GM23338 (cell line): ENCODE measurements at regions not wholly inside any gene's neighbourhood (a gene's known extent, or its start where the extent isn't known, plus 50 kb on each side); places are given as distances from the start of the nearest gene placed in this dataset.

Source experiments
- ATAC-seq: fragments of 200-7000 bp; cut with Tn5 transposase; 3 replicates; pipeline ENCODE4 v1.9.1; 2020
- DNase-seq: peaks from one replicate; pipeline ENCODE4 v3.0.0-alpha.2; 2015; ENCODE audit warnings: low spot score
- H2AFZ ChIP-seq: fragments of 200-600 bp; sonication (generic); 2 replicates; pipeline ENCODE4 v1.8.0; 2016; ENCODE audit warnings: antibody characterized with exemption, mild to moderate bottlenecking, moderate library complexity
- H3F3A ChIP-seq: fragments of 200-600 bp; sonication (generic); replicated peaks from 2 replicates; pipeline ENCODE4 v1.8.0; 2017; ENCODE audit warnings: antibody characterized with exemption, mixed run types, low read depth
- H3K27ac ChIP-seq: fragments of 200-600 bp; sonication (generic); 2 replicates; pipeline ENCODE4 v1.6.1; 2016; ENCODE audit warnings: low read depth
- H3K27me3 ChIP-seq: fragments of 200-600 bp; sonication (generic); 2 replicates; pipeline ENCODE4 v1.8.0; 2016; ENCODE audit warnings: mild to moderate bottlenecking, mixed run types, moderate library complexity; ENCODE audit not compliant: insufficient read depth
- H3K36me3 ChIP-seq: fragments of 200-600 bp; sonication (generic); 2 replicates; pipeline ENCODE4 v1.8.0; 2016; ENCODE audit warnings: mild to moderate bottlenecking; ENCODE audit not compliant: insufficient read depth
- H3K4me1 ChIP-seq: fragments of 200-600 bp; sonication (generic); 2 replicates; pipeline ENCODE4 v1.8.0; 2016; ENCODE audit warnings: mild to moderate bottlenecking, moderate library complexity; ENCODE audit not compliant: insufficient read depth
- H3K4me2 ChIP-seq: fragments of 200-600 bp; sonication (generic); 2 replicates; pipeline ENCODE4 v1.7.1; 2017; ENCODE audit warnings: mixed run types
- H3K4me3 ChIP-seq: fragments of 200-600 bp; sonication (generic); 2 replicates; pipeline ENCODE4 v1.6.1; 2016; ENCODE audit warnings: mixed run types
- H3K79me2 ChIP-seq: fragments of 200-600 bp; sonication (generic); replicated peaks from 2 replicates; pipeline ENCODE4 v1.8.0; 2017; ENCODE audit warnings: mild to moderate bottlenecking; ENCODE audit not compliant: insufficient read depth
- H3K9me2 ChIP-seq: fragments of 200-600 bp; sonication (generic); 2 replicates; pipeline ENCODE4 v1.8.0; 2017; ENCODE audit not compliant: insufficient read depth
- H4K20me1 ChIP-seq: fragments of 200-600 bp; sonication (generic); replicated peaks from 2 replicates; pipeline ENCODE4 v1.8.0; 2017; ENCODE audit warnings: mild to moderate bottlenecking; ENCODE audit not compliant: insufficient read depth
- H3K27ac Mint-ChIP-seq: 2 replicates; pipeline ENCODE4 v1.8.0; 2020; ENCODE audit warnings: inconsistent platforms, mild to moderate bottlenecking, moderate library complexity, mixed read lengths
- H3K27me3 Mint-ChIP-seq: 3 replicates; pipeline ENCODE4 v1.8.0; 2022; ENCODE audit warnings: low read depth, mild to moderate bottlenecking, moderate library complexity, mixed read lengths, inconsistent platforms; ENCODE audit not compliant: insufficient read depth, poor library complexity
- H3K36me3 Mint-ChIP-seq: 3 replicates; pipeline ENCODE4 v1.8.0; 2021; ENCODE audit warnings: low read depth, mild to moderate bottlenecking, inconsistent platforms, moderate library complexity, mixed read lengths
- H3K4me1 Mint-ChIP-seq: 3 replicates; pipeline ENCODE4 v1.8.0; 2020; ENCODE audit warnings: mild to moderate bottlenecking, inconsistent platforms, mixed read lengths
- H3K4me3 Mint-ChIP-seq: 3 replicates; pipeline ENCODE4 v1.8.0; 2021; ENCODE audit warnings: moderate library complexity, mild to moderate bottlenecking, inconsistent platforms, mixed read lengths
- H3K9me3 Mint-ChIP-seq: 3 replicates; pipeline ENCODE4 v1.8.0; 2020; ENCODE audit warnings: moderate library complexity, mild to moderate bottlenecking, inconsistent platforms, mixed read lengths
- CREB1 ChIP-seq: fragments of 250-450 bp; sonication (Bioruptor Pico); IDR thresholded peaks from 2 replicates; pipeline ENCODE4 v1.5.0; 2020; ENCODE audit warnings: low read depth, mild to moderate bottlenecking, moderate library complexity
- ETS1 ChIP-seq: IDR thresholded peaks from 2 replicates; pipeline ENCODE4 v1.6.1; 2016; ENCODE audit warnings: antibody characterized with exemption
- EZH2 ChIP-seq: fragments of 200-600 bp; sonication (generic); IDR thresholded peaks from one replicate; pipeline ENCODE4 v1.8.0; 2017; ENCODE audit warnings: antibody characterized with exemption, mild to moderate bottlenecking, low read depth; ENCODE audit not compliant: unreplicated experiment
- EZH2phosphoT487 ChIP-seq: fragments of 200-600 bp; sonication (generic); IDR thresholded peaks from one replicate; pipeline ENCODE4 v1.8.1; 2018; ENCODE audit warnings: antibody characterized with exemption; ENCODE audit not compliant: unreplicated experiment
- POLR2AphosphoS5 ChIP-seq: IDR thresholded peaks from 2 replicates; pipeline ENCODE4 v1.6.1; 2016; ENCODE audit warnings: antibody characterized with exemption, low read depth
- STAT1 ChIP-seq: IDR thresholded peaks from one replicate; pipeline ENCODE4 v1.6.1; 2016; ENCODE audit warnings: antibody characterized with exemption; ENCODE audit not compliant: unreplicated experiment
- ZNF331 ChIP-seq: fragments of 250-450 bp; sonication (Bioruptor Pico); IDR thresholded peaks from 2 replicates; pipeline ENCODE4 v1.5.0; 2020; ENCODE audit warnings: low read depth, mild to moderate bottlenecking, moderate library complexity
- TF ChIP-seq, protein P1 (sequence below), 2 experiments: fragments of 200-600 bp in 1 of 2; sonication (generic) in 1 of 2; conservative IDR thresholded peaks; 2 replicates each; pipeline versions ENCODE4 v1.5.1 to v1.6.1; 2016 to 2017; ENCODE audit warnings: antibody characterized with exemption in 2 of 2, low read depth in 2 of 2, mild to moderate bottlenecking in 2 of 2, moderate library complexity in 1 of 2
- TF ChIP-seq, protein P2 (sequence below): IDR thresholded peaks from one replicate; pipeline ENCODE4 v1.6.1; 2018; ENCODE audit warnings: antibody characterized with exemption; ENCODE audit not compliant: unreplicated experiment
- TF ChIP-seq, protein P3 (sequence below): fragments of 250-450 bp; sonication (Bioruptor Pico); IDR thresholded peaks from 2 replicates; pipeline ENCODE4 v1.5.0; 2020; ENCODE audit warnings: mild to moderate bottlenecking, moderate library complexity

- no peaks in the 10 kb centered on the region for H3K27me3 ChIP-seq
- no peaks in the 10 kb centered on the region for H3K36me3 Mint-ChIP-seq
- no peak for TF ChIP-seq EZH2
- TF ChIP-seq, protein P1, sequence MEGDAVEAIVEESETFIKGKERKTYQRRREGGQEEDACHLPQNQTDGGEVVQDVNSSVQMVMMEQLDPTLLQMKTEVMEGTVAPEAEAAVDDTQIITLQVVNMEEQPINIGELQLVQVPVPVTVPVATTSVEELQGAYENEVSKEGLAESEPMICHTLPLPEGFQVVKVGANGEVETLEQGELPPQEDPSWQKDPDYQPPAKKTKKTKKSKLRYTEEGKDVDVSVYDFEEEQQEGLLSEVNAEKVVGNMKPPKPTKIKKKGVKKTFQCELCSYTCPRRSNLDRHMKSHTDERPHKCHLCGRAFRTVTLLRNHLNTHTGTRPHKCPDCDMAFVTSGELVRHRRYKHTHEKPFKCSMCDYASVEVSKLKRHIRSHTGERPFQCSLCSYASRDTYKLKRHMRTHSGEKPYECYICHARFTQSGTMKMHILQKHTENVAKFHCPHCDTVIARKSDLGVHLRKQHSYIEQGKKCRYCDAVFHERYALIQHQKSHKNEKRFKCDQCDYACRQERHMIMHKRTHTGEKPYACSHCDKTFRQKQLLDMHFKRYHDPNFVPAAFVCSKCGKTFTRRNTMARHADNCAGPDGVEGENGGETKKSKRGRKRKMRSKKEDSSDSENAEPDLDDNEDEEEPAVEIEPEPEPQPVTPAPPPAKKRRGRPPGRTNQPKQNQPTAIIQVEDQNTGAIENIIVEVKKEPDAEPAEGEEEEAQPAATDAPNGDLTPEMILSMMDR (conservative IDR thresholded peaks at IDR 0.05; ENCODE audit: low read depth in 2 of 2): no peak
- TF ChIP-seq, protein P2, sequence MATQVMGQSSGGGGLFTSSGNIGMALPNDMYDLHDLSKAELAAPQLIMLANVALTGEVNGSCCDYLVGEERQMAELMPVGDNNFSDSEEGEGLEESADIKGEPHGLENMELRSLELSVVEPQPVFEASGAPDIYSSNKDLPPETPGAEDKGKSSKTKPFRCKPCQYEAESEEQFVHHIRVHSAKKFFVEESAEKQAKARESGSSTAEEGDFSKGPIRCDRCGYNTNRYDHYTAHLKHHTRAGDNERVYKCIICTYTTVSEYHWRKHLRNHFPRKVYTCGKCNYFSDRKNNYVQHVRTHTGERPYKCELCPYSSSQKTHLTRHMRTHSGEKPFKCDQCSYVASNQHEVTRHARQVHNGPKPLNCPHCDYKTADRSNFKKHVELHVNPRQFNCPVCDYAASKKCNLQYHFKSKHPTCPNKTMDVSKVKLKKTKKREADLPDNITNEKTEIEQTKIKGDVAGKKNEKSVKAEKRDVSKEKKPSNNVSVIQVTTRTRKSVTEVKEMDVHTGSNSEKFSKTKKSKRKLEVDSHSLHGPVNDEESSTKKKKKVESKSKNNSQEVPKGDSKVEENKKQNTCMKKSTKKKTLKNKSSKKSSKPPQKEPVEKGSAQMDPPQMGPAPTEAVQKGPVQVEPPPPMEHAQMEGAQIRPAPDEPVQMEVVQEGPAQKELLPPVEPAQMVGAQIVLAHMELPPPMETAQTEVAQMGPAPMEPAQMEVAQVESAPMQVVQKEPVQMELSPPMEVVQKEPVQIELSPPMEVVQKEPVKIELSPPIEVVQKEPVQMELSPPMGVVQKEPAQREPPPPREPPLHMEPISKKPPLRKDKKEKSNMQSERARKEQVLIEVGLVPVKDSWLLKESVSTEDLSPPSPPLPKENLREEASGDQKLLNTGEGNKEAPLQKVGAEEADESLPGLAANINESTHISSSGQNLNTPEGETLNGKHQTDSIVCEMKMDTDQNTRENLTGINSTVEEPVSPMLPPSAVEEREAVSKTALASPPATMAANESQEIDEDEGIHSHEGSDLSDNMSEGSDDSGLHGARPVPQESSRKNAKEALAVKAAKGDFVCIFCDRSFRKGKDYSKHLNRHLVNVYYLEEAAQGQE: no peak
- TF ChIP-seq ETS1: no peak
- no peak for TF ChIP-seq ZNF331 (CRISPR knock-in tag)
- TF ChIP-seq, protein P3, sequence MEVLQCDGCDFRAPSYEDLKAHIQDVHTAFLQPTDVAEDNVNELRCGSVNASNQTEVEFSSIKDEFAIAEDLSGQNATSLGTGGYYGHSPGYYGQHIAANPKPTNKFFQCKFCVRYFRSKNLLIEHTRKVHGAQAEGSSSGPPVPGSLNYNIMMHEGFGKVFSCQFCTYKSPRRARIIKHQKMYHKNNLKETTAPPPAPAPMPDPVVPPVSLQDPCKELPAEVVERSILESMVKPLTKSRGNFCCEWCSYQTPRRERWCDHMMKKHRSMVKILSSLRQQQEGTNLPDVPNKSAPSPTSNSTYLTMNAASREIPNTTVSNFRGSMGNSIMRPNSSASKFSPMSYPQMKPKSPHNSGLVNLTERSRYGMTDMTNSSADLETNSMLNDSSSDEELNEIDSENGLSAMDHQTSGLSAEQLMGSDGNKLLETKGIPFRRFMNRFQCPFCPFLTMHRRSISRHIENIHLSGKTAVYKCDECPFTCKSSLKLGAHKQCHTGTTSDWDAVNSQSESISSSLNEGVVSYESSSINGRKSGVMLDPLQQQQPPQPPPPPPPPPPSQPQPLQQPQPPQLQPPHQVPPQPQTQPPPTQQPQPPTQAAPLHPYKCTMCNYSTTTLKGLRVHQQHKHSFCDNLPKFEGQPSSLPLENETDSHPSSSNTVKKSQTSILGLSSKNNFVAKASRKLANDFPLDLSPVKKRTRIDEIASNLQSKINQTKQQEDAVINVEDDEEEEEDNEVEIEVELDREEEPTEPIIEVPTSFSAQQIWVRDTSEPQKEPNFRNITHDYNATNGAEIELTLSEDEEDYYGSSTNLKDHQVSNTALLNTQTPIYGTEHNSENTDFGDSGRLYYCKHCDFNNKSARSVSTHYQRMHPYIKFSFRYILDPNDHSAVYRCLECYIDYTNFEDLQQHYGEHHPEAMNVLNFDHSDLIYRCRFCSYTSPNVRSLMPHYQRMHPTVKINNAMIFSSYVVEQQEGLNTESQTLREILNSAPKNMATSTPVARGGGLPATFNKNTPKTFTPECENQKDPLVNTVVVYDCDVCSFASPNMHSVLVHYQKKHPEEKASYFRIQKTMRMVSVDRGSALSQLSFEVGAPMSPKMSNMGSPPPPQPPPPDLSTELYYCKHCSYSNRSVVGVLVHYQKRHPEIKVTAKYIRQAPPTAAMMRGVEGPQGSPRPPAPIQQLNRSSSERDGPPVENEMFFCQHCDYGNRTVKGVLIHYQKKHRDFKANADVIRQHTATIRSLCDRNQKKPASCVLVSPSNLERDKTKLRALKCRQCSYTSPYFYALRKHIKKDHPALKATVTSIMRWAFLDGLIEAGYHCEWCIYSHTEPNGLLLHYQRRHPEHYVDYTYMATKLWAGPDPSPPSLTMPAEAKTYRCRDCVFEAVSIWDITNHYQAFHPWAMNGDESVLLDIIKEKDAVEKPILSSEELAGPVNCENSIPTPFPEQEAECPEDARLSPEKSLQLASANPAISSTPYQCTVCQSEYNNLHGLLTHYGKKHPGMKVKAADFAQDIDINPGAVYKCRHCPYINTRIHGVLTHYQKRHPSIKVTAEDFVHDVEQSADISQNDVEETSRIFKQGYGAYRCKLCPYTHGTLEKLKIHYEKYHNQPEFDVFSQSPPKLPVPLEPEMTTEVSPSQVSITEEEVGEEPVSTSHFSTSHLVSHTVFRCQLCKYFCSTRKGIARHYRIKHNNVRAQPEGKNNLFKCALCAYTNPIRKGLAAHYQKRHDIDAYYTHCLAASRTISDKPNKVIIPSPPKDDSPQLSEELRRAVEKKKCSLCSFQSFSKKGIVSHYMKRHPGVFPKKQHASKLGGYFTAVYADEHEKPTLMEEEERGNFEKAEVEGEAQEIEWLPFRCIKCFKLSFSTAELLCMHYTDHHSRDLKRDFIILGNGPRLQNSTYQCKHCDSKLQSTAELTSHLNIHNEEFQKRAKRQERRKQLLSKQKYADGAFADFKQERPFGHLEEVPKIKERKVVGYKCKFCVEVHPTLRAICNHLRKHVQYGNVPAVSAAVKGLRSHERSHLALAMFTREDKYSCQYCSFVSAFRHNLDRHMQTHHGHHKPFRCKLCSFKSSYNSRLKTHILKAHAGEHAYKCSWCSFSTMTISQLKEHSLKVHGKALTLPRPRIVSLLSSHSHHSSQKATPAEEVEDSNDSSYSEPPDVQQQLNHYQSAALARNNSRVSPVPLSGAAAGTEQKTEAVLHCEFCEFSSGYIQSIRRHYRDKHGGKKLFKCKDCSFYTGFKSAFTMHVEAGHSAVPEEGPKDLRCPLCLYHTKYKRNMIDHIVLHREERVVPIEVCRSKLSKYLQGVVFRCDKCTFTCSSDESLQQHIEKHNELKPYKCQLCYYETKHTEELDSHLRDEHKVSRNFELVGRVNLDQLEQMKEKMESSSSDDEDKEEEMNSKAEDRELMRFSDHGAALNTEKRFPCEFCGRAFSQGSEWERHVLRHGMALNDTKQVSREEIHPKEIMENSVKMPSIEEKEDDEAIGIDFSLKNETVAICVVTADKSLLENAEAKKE (CRISPR knock-in tag): no peak
- no peak for TF ChIP-seq CREB1 (CRISPR knock-in tag)
- TF ChIP-seq POLR2AphosphoS5: no peak
- TF ChIP-seq EZH2phosphoT487: no peak
- no peak for TF ChIP-seq STAT1
- H3F3A ChIP-seq: no peaks in the 10 kb centered on the region
- DNase-seq (peak; percentile 44), ATAC-seq (no peak; the same call in 2 of the 3 replicates)
- H3K27me3 Mint-ChIP-seq: peaks cover 5% of the 10 kb centered on the region
- H3K4me3 ChIP-seq: 0 out of 2 replicates have a peak overlapping the region, but pooled peaks have one; percentile 23
- peaks cover 12% of the 10 kb centered on the region for H3K4me1 Mint-ChIP-seq
- H3K4me2 ChIP-seq: peak overlapping the region; percentile 55; the same call in 1 of the 2 replicates
- peaks cover 10% of the 10 kb centered on the region; the same call in 1 of the 3 replicates for H3K9me3 Mint-ChIP-seq
- H3K36me3 ChIP-seq: no peaks in the 10 kb centered on the region
- H3K27ac Mint-ChIP-seq: no peak overlapping the region
- H2AFZ ChIP-seq: peak overlapping the region; percentile 59; the same call in 1 of the 2 replicates
- peaks cover 13% of the 10 kb centered on the region for H3K4me1 ChIP-seq
- H3K4me3 Mint-ChIP-seq: no peak overlapping the region
- H4K20me1 ChIP-seq: no peaks in the 10 kb centered on the region
- H3K79me2 ChIP-seq: no peaks in the 10 kb centered on the region
- no peaks in the 10 kb centered on the region; the same call in none of the 2 replicates for H3K9me2 ChIP-seq
- no peak overlapping the region for H3K27ac ChIP-seq
These were observed 94.0 kb upstream of the RALGAPA2 start for GRCh38 chr20:20806121-20807095.
